Heart left ventricle (tissue), 16 donors: ENCODE measurements at regions not wholly inside any gene's neighbourhood (a gene's known extent, or its start where the extent isn't known, plus 50 kb on each side); places are given as distances from the start of the nearest gene placed in this dataset.

Experiments
- ATAC-seq, 4 donors: fragments of 200-7000 bp; cut with Tn5 transposase; one replicate each; pipeline ENCODE4 v1.9.1; 2020 to 2022; ENCODE audit warnings: moderate library complexity in 4 of 4, mild to moderate bottlenecking in 3 of 4, moderate number of reproducible peaks in 1 of 4
- DNase-seq, 5 donors: peaks; one replicate each; pipeline ENCODE4 v3.0.0-alpha.2; 2020
- H3K27ac ChIP-seq, 12 donors: fragments of 200-600 bp; sonication (generic) in 4 of 12; one replicate each; pipeline versions ENCODE4 v1.5.0 to v1.8.0; 2016 to 2022; ENCODE audit warnings: mild to moderate bottlenecking in 2 of 12
- H3K27me3 ChIP-seq, 9 donors: fragments of 200-600 bp; sonication (generic) in 2 of 9; one replicate each; pipeline versions ENCODE4 v1.5.1 to v1.8.0; 2016 to 2022; ENCODE audit warnings: mild to moderate bottlenecking in 3 of 9
- H3K36me3 ChIP-seq, 9 donors: fragments of 200-600 bp; sonication (generic) in 2 of 9; one replicate each; pipeline versions ENCODE4 v1.5.0 to v1.8.0; 2018 to 2022; ENCODE audit warnings: mild to moderate bottlenecking in 2 of 9
- H3K4me1 ChIP-seq, 12 donors: fragments of 200-600 bp; sonication (generic) in 4 of 12; one replicate each; pipeline versions ENCODE4 v1.5.0 to v1.8.0; 2016 to 2022; ENCODE audit warnings: mild to moderate bottlenecking in 3 of 12
- H3K4me3 ChIP-seq, 12 donors: fragments of 200-600 bp; sonication (generic) in 4 of 12; one replicate each; pipeline versions ENCODE4 v1.5.0 to v1.8.0; 2017 to 2022; ENCODE audit warnings: mild to moderate bottlenecking in 9 of 12, moderate library complexity in 4 of 12
- H3K9me3 ChIP-seq, 12 donors: fragments of 200-600 bp; sonication (generic) in 4 of 12; one replicate each; pipeline versions ENCODE4 v1.5.0 to v1.8.0; 2016 to 2022; ENCODE audit warnings: mild to moderate bottlenecking in 1 of 12
- CTCF ChIP-seq, 12 donors: fragments of 200-600 bp; sonication (generic) in 4 of 12; IDR thresholded peaks; one replicate each; pipeline versions ENCODE4 v1.5.0 to v1.8.0; 2018 to 2022; ENCODE audit warnings: antibody characterized with exemption in 12 of 12, mild to moderate bottlenecking in 5 of 12
- POLR2A ChIP-seq, 2 donors: fragments of 450-650 bp; IDR thresholded peaks; one replicate each; pipeline ENCODE4 v1.6.1; 2017; ENCODE audit warnings: antibody characterized with exemption in 2 of 2, mild to moderate bottlenecking in 2 of 2, moderate library complexity in 2 of 2
- WGBS, 4 donors: extraction: QIAGEN DNeasy Blood & Tissue Kit in 2 of 4; methylation state at CpG; one replicate each; pipeline versions ENCODE4 v1.1.5 to v1.1.7; 2013 to 2018; 5-methylcytosine and 5-hydroxymethylcytosine counted together
- intact Hi-C, 10 donors: fragments of 100-400 bp; cut with DNase I; formaldehyde crosslinking; loops; one replicate each; pipeline versions ENCODE4 v1.11.1 to v1.14.2; 2022
- donor health status: ischemic (EF 13 %, LVEDD 7.1; RV severe dilation, severe dysfunction).
- donor health status: healthy with polysubstance abuse.
- donor health status: DM: no; HTN: yes; CAD: no.
- donor health status: DM: no; HTN: no; CAD: no.
- donor health status: ischemic (EF 25% LVEDD 6.9; RV normal size, moderate dysfunction).
- donor health status: ischemic (EF 25% LVEDD 5.7; RV mildly dilated, moderate dysfunction).
- donor health status: healthy.
- donor health status: DM: yes; HTN: yes; CAD: no.
- donor health status: ischemic (EF 35%, LVEDD 5.7; RV mildly dilated, moderate dysfunction).
- donor health status: nonischemic (EF 11% LVEDD 7.7; RV severe dilation, severe dysfunction).
- donor health status: DM: yes; HTN: yes; CAD: no.
- donor health status: PGD.
- donor health status: ischemic (EF 29% LVEDD 5.4; RV normal size, mild dysfunction).
- donor health status: nonischemic (EF 23%, LVEDD 6.1; RV moderate dilation, normal function).

GRCh38 chr17:13807103-13807502 is 205.4 kb upstream of the HS3ST3A1 start:
- TF ChIP-seq POLR2A (IDR thresholded peaks at IDR 0.05) (no peak), CTCF (IDR thresholded peaks at IDR 0.05) (no peak)
- Histone ChIP-seq H3K9me3 (no peaks in the 10 kb centered on the region), H3K4me3 (no peak overlapping the region), H3K27me3 (no peaks in the 10 kb centered on the region), H3K36me3 (no peaks in the 10 kb centered on the region), H3K4me1 (peaks cover 0 to 9% (median 0%) of the 10 kb centered on the region in 12 donors), H3K27ac (no peak overlapping the region)
- DNase-seq, result no peak
- ATAC-seq, result no peak
- intact Hi-C loops, result loop anchor here in 1 of 10 donors (10.0 kb wide), 1 partner anchor 208 kb away; no protein-coding TSS in a partner anchor
- WGBS, 4 donors, result 86 to 94% (median 91%) methylated on average over 2 to 3 of the region's 3 CpGs

- TF ChIP-seq POLR2A (IDR thresholded peaks at IDR 0.05) (no peak), CTCF (IDR thresholded peaks at IDR 0.05) (no peak)
- no peak for ATAC-seq
- Histone ChIP-seq H3K9me3 (no peaks in the 10 kb centered on the region), H3K4me1 (no peaks in the 10 kb centered on the region), H3K36me3 (no peaks in the 10 kb centered on the region), H3K4me3 (no peak overlapping the region), H3K27ac (no peak overlapping the region), H3K27me3 (no peaks in the 10 kb centered on the region)
- intact Hi-C loops, result no loop called here
- no peak for DNase-seq
- WGBS, 4 donors, result 86 to 92% (median 87%) methylated on average over 2 of the region's 2 CpGs
Measured at GRCh38 chr17:13812350-13812749, 210.6 kb upstream of the HS3ST3A1 start.

- no peak for DNase-seq
- intact Hi-C loops, result no loop called here
- no peaks in the 10 kb centered on the region for H3K4me1 ChIP-seq
- no peaks in the 10 kb centered on the region for H3K9me3 ChIP-seq
- no peaks in the 10 kb centered on the region for H3K27me3 ChIP-seq
- H3K36me3 ChIP-seq, result no peaks in the 10 kb centered on the region
- WGBS, 4 donors, result 54 to 62% (median 59%) methylated on average over 17 of the region's 17 CpGs
- no peak overlapping the region for H3K4me3 ChIP-seq
- TF ChIP-seq CTCF (IDR thresholded peaks at IDR 0.05) (no peak), POLR2A (IDR thresholded peaks at IDR 0.05) (no peak)
- no peak overlapping the region for H3K27ac ChIP-seq
- no peak for ATAC-seq
Measured at GRCh38 chr17:13813347-13814240, 211.9 kb upstream of the HS3ST3A1 start.

- H3K27me3 ChIP-seq, result no peaks in the 10 kb centered on the region
- 51 to 66% (median 58%) methylated on average over 3 of the region's 3 CpGs for WGBS, 4 donors
Measured at GRCh38 chr17:13822700-13823099, 221.0 kb upstream of the HS3ST3A1 start.

More at GRCh38 chr17:13822700-13823099, 221.0 kb upstream of the HS3ST3A1 start:
- Histone ChIP-seq H3K27ac (no peak overlapping the region), H3K9me3 (peaks cover 0 to 6% (median 0%) of the 10 kb centered on the region in 12 donors), H3K4me3 (no peak overlapping the region), H3K36me3 (no peaks in the 10 kb centered on the region), H3K4me1 (no peaks in the 10 kb centered on the region)
- intact Hi-C loops, result no loop called here
- TF ChIP-seq POLR2A (IDR thresholded peaks at IDR 0.05) (no peak), CTCF (IDR thresholded peaks at IDR 0.05) (no peak)
- no peak for ATAC-seq
- DNase-seq, result no peak
